ENCODE measurements at regions not wholly inside any gene's neighbourhood (a gene's known extent, or its start where the extent isn't known, plus 50 kb on each side); places are given as distances from the start of the nearest gene placed in this dataset.

- no peak for DNase-seq (ENCODE audit: low read depth in 1 of 2, low spot score in 1 of 2)
- in situ Hi-C loops (cut with HindIII; ENCODE audit: low pct_unique_long_range_greater_than_20kb, low sequenced_read_pairs), result no loop called here
- TF ChIP-seq JUND (IDR thresholded peaks at IDR 0.05; ENCODE audit: low read depth), result no peak
Observed at GRCh38 chr12:41917938-41918341, 226.7 kb downstream of the GXYLT1 start.

- TF ChIP-seq JUND (IDR thresholded peaks at IDR 0.05; ENCODE audit: low read depth), result no peak
- in situ Hi-C loops (cut with HindIII; ENCODE audit: low pct_unique_long_range_greater_than_20kb, low sequenced_read_pairs), result no loop called here
Observed at GRCh38 chr12:41917181-41917580, 227.5 kb downstream of the GXYLT1 start.

DNA sequence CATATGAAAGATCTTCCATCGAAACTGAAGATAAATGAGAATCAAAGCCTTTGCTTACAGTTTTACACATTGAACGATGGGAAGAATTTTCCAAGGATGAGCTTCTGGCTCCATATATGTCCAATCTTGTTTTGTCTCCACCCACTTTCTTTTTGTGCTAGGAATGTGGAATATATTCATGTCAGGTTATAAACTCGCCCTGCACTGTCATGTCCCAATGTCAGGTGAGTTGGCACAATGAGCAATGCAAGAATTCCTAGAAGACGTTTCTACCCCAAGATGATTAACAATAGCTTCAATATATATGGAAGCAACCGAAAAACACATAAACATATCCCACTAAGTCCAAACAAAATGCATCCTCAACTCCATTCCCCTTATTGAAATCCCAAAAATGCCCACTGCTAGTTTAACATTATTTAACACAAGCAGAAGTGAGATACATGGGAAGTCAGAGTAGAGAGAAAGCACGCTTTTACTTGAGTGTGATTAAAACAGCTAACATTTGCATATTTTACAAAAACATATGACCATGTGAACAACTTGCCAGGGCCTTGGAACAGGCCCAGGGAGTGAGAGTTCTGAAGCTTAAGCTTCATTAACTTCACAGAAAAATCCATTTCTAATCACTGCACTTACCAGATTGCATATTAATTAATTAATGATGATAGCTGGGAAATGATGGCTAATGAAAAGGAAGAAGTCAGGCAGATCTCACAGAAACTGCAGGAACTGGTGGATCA lies 233.9 kb downstream of the GXYLT1 start:
- in situ Hi-C loops (cut with HindIII; ENCODE audit: low pct_unique_long_range_greater_than_20kb, low sequenced_read_pairs), result no loop called here
- no peak for TF ChIP-seq JUND (IDR thresholded peaks at IDR 0.05; ENCODE audit: low read depth)
- DNase-seq (ENCODE audit: low read depth in 1 of 2, low spot score in 1 of 2), result no peak

More at GRCh38 chr12:41917181-41917580, 227.5 kb downstream of the GXYLT1 start:
- no peak for DNase-seq (ENCODE audit: low read depth in 1 of 2, low spot score in 1 of 2)

DNA sequence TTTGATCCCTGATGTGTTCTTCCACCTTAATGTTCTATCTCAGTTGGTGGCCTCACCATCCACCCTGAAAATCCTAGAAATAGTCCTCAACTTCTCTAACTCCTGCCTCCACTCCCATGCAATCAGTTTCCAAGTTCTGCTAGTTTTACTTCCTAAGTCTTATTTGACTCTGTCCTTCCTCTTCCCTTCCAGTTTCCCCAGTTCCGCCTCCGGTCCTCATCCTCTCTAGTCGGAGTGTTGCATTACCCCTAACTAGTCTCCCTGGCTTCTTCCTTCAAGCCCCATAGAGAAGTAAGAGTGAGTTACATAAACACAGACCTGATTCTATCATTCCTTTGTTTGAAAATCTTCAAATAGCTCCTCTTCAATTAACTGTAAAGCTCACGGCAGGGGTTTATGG lies 236.5 kb downstream of the GXYLT1 start:
- no peak for TF ChIP-seq JUND (IDR thresholded peaks at IDR 0.05; ENCODE audit: low read depth)
- no peak for DNase-seq (ENCODE audit: low read depth in 1 of 2, low spot score in 1 of 2)
- in situ Hi-C loops (cut with HindIII; ENCODE audit: low pct_unique_long_range_greater_than_20kb, low sequenced_read_pairs), result no loop called here

GRCh38 chr12:41907550-41907949 lies 237.1 kb downstream of the GXYLT1 start:
- TF ChIP-seq JUND (IDR thresholded peaks at IDR 0.05; ENCODE audit: low read depth), result no peak
- DNase-seq (ENCODE audit: low read depth in 1 of 2, low spot score in 1 of 2), result no peak
- in situ Hi-C loops (cut with HindIII; ENCODE audit: low pct_unique_long_range_greater_than_20kb, low sequenced_read_pairs), result no loop called here

DNA sequence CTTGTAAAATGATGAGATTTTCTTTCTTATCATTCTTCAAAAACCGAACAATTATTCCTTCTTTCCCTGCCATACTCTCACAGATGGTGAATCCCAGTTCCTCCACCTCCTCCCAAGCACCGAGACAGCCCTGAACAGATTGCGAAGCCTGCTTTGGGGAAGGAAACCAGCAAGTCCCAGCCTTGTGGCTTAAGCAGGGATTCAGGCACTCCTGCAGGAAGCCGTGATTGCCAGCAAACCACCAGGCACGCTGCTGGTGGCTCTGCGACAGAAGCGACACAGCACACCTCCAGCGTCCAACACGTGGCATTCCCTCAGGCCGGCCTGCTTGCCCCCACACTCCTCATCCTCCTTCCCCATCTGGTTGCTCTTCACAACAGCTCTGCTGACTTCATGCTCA lies 237.7 kb downstream of the GXYLT1 start:
- TF ChIP-seq JUND (IDR thresholded peaks at IDR 0.05; ENCODE audit: low read depth), result no peak
- DNase-seq (ENCODE audit: low read depth in 1 of 2, low spot score in 1 of 2), result no peak

DNA sequence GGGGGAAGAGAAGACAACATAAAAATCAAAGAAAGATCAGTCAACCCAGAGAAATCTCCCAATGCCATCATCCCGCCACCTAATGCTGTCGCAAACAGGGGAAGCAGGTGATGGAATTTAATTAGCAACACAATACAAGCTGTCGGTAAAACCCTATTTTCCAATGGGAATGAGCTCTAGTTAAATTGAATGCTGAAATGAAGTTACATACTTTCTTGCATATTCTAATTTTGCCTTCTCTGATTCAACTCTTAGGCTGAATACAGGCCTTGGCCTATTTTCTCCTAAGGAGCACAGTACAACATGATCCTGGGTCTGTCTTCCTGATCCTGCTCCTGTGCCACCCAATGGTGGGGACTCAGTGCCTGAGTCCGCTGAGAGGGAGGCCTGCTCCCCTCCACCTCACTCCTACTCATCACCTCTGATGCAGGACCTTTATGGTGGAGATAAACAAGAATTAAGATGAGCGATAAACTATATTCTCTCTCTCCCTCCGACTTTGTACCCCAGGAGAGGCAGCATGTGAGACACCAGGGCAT lies 238.8 kb downstream of the GXYLT1 start:
- DNase-seq (ENCODE audit: low read depth in 1 of 2, low spot score in 1 of 2), result no peak
- TF ChIP-seq JUND (IDR thresholded peaks at IDR 0.05; ENCODE audit: low read depth), result no peak
- in situ Hi-C loops (cut with HindIII; ENCODE audit: low pct_unique_long_range_greater_than_20kb, low sequenced_read_pairs), result no loop called here

More for the DNA sequence above, 237.7 kb downstream of the GXYLT1 start:
- in situ Hi-C loops (cut with HindIII; ENCODE audit: low pct_unique_long_range_greater_than_20kb, low sequenced_read_pairs), result no loop called here

DNA sequence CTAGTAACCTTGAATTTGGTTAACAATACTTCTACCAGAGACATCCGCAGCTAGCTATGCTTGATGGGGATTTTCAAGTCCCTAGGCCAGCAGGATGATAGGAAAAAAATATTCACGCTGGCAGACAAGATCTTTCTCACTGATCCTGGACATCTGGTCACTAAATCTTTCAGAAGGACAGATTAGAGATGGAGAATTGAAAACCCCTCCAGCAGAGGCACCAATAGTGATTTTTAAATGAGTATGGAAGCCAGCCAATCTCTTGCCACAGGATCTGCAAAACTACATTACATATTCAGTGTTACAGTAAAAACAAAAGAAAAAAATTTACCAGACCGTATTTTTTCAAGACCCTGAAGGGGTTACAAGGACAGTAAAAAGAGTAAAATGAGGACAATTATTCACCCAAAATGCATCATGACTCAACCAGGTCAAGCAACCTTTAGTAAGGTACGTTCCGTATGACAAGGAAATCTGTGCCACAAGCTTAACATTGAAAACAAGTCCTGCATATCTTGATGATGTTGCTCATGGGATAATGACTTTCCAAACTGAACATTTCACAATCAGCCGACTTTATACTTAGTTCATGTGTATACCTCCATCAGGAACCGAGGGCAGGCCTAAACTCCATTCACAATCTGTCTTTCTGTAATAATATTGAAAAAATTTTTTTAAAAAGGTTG lies 239.5 kb downstream of the GXYLT1 start:
- DNase-seq (ENCODE audit: low read depth in 1 of 2, low spot score in 1 of 2), result no peak
- TF ChIP-seq JUND (IDR thresholded peaks at IDR 0.05; ENCODE audit: low read depth), result no peak
- in situ Hi-C loops (cut with HindIII; ENCODE audit: low pct_unique_long_range_greater_than_20kb, low sequenced_read_pairs), result no loop called here

- DNase-seq (ENCODE audit: low read depth in 1 of 2, low spot score in 1 of 2), result no peak
- TF ChIP-seq JUND (IDR thresholded peaks at IDR 0.05; ENCODE audit: low read depth), result no peak
- in situ Hi-C loops (cut with HindIII; ENCODE audit: low pct_unique_long_range_greater_than_20kb, low sequenced_read_pairs), result no loop called here
Observed at GRCh38 chr12:41904041-41904440, 240.6 kb downstream of the GXYLT1 start.

GRCh38 chr12:41903014-41903708 lies 241.5 kb downstream of the GXYLT1 start:
- in situ Hi-C loops (cut with HindIII; ENCODE audit: low pct_unique_long_range_greater_than_20kb, low sequenced_read_pairs), result no loop called here
- TF ChIP-seq JUND (IDR thresholded peaks at IDR 0.05; ENCODE audit: low read depth), result no peak
- DNase-seq (ENCODE audit: low read depth in 1 of 2, low spot score in 1 of 2), result no peak

- no peak for TF ChIP-seq JUND (IDR thresholded peaks at IDR 0.05; ENCODE audit: low read depth)
- in situ Hi-C loops (cut with HindIII; ENCODE audit: low pct_unique_long_range_greater_than_20kb, low sequenced_read_pairs), result no loop called here
- no peak for DNase-seq (ENCODE audit: low read depth in 1 of 2, low spot score in 1 of 2)
Observed at GRCh38 chr12:41899577-41899976, 245.1 kb downstream of the GXYLT1 start.

- in situ Hi-C loops (cut with HindIII; ENCODE audit: low pct_unique_long_range_greater_than_20kb, low sequenced_read_pairs), result no loop called here
- no peak for TF ChIP-seq JUND (IDR thresholded peaks at IDR 0.05; ENCODE audit: low read depth)
- no peak for DNase-seq (ENCODE audit: low read depth in 1 of 2, low spot score in 1 of 2)
Observed at GRCh38 chr12:41897593-41897992, 247.1 kb downstream of the GXYLT1 start.

GRCh38 chr12:41893491-41893890 lies 251.2 kb downstream of the GXYLT1 start:
- no peak for TF ChIP-seq JUND (IDR thresholded peaks at IDR 0.05; ENCODE audit: low read depth)
- DNase-seq (ENCODE audit: low read depth in 1 of 2, low spot score in 1 of 2), result no peak
- in situ Hi-C loops (cut with HindIII; ENCODE audit: low pct_unique_long_range_greater_than_20kb, low sequenced_read_pairs), result no loop called here
